Stimulated activated naive CD8-positive, alpha-beta T cell treated with anti-CD3 and anti-CD28 coated beads, Interleukin-15, amount 100 ng/mL, for 72 hours (primary cell): ENCODE measurements at regions not wholly inside any gene's neighbourhood (a gene's known extent, or its start where the extent isn't known, plus 50 kb on each side); places are given as distances from the start of the nearest gene placed in this dataset.
A peak's percentile ranks its signal among the peaks of the same experiment; 100 is the strongest.

Experiments used
- ATAC-seq: fragments of 150-1000 bp; cut with Tn5 transposase; 2 replicates; pipeline ENCODE4 v1.10.0; 2021; ENCODE audit warnings: mild to moderate bottlenecking, moderate library complexity
- DNase-seq, 2 donors: peaks; one replicate each; pipeline ENCODE4 v3.0.0; 2021 to 2022
- H3K27ac Mint-ChIP-seq, 2 donors: one replicate each; pipeline ENCODE4 v1.8.0; 2022; ENCODE audit warnings: mild to moderate bottlenecking in 2 of 2, mixed read lengths in 2 of 2, moderate library complexity in 2 of 2
- H3K27me3 Mint-ChIP-seq: one replicate; pipeline ENCODE4 v1.8.0; 2022; ENCODE audit warnings: mixed read lengths
- H3K4me1 Mint-ChIP-seq: one replicate; pipeline ENCODE4 v1.8.0; 2022; ENCODE audit warnings: mild to moderate bottlenecking, mixed read lengths
- H3K4me3 Mint-ChIP-seq, 2 donors: one replicate each; pipeline ENCODE4 v1.8.0; 2022; ENCODE audit warnings: mild to moderate bottlenecking in 2 of 2, mixed read lengths in 2 of 2, moderate library complexity in 1 of 2
- H3K9me3 Mint-ChIP-seq, 2 donors: one replicate each; pipeline ENCODE4 v1.8.0; 2022; ENCODE audit warnings: mixed read lengths in 2 of 2

DNA sequence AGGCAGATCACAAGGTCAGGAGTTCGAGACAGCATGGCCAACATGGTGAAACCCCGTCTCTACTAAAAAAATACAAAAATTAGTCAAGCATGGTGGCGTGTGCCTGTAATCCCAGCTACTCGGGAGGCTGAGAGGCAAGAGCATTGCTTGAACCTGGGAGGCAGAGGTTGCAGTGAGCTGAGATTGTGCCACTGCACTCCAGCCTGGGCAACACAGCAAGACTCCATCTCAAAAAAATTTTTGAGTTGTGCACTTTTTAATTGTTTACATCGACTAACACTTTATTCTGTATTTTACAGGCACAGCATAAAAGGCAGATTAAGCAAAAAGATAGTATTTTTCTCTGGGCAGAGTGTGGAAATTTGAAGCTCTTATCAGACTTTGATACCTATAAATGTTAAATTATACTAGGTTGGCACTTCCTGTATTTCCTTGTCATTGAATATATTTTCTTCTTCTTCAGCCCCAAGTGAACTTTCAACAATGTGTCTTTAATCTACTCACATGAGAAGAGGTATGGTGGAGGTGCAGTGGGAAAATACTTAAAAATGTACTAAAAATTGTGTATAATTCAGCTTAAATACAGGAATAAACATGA is 180.6 kb upstream of the ELL2 start:
- DNase-seq, result no peak
- no peak for ATAC-seq
- Mint-ChIP-seq H3K27ac (no peak overlapping the region), H3K4me3 (no peak overlapping the region), H3K9me3 (no peaks in the 10 kb centered on the region), H3K4me1 (no peaks in the 10 kb centered on the region), H3K27me3 (peaks cover 23% of the 10 kb centered on the region)

DNA sequence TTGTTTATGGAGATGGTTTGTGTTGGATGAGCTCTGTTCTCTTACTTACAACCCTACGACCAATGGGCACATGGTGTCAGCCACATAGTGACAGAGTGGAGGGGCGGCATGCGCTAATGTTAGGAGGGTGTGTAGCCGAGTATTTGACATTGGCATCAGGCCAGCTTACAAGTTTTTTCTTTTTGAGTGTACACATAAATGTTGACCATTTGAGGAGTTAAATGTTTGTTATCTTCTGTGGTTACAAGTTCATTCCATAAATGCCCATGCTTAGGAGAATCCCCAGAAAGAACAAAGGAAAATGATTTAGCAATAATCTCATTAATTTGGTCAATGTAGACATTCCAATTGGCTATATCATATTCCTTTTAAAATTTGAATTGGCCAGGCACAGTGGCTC is 180.1 kb upstream of the ELL2 start:
- Mint-ChIP-seq H3K9me3 (no peaks in the 10 kb centered on the region), H3K27me3 (peaks cover 23% of the 10 kb centered on the region), H3K4me3 (no peak overlapping the region), H3K27ac (no peak overlapping the region), H3K4me1 (no peaks in the 10 kb centered on the region)
- DNase-seq (no peak), ATAC-seq (no peak)

DNA sequence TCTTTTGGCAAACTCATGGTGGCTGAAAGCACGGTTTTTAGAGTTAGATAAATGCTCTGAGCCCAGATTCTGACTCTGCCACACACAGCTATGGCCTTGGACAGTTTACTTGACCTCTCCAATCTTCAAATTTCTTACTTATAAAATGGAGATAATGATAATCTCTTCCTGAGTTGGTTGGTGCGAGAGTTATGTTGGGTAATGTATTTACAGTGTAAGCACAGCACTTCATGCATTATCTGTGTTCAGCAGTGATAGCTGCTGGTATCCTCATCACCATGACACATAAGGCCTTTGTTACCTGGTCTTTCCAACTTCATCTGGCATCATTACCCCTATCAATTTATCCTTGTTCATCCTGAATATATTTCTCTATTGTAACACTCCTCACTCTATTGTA is 178.8 kb upstream of the ELL2 start:
- no peak for ATAC-seq
- H3K27ac Mint-ChIP-seq, result no peak overlapping the region
- H3K9me3 Mint-ChIP-seq, result no peaks in the 10 kb centered on the region
- no peak for DNase-seq
- H3K4me3 Mint-ChIP-seq, result no peak overlapping the region
- no peaks in the 10 kb centered on the region for H3K4me1 Mint-ChIP-seq
- H3K27me3 Mint-ChIP-seq, result peaks cover 23% of the 10 kb centered on the region

DNA sequence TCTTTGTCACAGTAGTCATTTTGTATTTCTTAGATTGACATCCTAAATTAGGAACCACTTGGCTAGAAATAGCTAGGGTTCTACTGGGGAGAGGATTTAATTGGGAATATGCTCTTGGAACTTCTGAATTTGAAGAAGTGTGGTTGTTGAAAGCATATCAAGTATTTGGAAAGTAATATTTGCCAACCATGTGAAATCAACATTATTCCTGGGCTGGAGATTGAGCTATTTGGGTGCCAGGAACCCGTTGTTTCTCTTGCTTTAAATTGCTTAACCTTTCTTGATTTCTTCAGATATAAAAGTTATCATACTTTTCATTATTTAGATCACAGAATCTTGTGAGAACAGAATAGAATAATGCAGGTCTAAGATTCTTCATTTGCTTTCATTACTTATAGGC is 178.4 kb upstream of the ELL2 start:
- ATAC-seq (no peak), DNase-seq (no peak)
- no peaks in the 10 kb centered on the region for H3K4me1 Mint-ChIP-seq
- H3K4me3 Mint-ChIP-seq, result no peak overlapping the region
- H3K27ac Mint-ChIP-seq, result no peak overlapping the region
- peaks cover 23% of the 10 kb centered on the region for H3K27me3 Mint-ChIP-seq
- H3K9me3 Mint-ChIP-seq, result no peaks in the 10 kb centered on the region

DNA sequence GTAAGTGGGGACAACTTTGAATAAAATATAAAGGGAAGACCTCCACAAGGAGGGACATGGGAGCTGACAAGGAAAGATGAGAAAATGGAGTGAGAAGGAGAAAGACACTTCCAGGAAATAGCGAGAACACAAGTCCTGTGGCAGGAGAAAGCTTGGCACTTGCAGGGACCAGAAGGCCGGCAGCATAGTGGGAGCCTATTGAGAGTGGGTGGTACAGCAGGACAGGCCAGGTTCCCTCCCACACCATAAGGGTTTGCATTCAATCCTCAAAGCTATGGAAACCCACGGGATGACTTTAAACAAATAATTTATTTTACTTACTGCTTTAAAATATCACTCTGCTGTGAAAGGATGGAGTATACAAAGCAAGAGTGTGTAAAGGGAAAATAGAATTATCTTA is 173.2 kb upstream of the ELL2 start:
- no peaks in the 10 kb centered on the region for H3K4me1 Mint-ChIP-seq
- no peak for DNase-seq
- no peak overlapping the region for H3K4me3 Mint-ChIP-seq
- H3K27ac Mint-ChIP-seq, result no peak overlapping the region
- ATAC-seq, result no peak
- no peaks in the 10 kb centered on the region for H3K9me3 Mint-ChIP-seq
- H3K27me3 Mint-ChIP-seq, result peaks cover 19% of the 10 kb centered on the region

DNA sequence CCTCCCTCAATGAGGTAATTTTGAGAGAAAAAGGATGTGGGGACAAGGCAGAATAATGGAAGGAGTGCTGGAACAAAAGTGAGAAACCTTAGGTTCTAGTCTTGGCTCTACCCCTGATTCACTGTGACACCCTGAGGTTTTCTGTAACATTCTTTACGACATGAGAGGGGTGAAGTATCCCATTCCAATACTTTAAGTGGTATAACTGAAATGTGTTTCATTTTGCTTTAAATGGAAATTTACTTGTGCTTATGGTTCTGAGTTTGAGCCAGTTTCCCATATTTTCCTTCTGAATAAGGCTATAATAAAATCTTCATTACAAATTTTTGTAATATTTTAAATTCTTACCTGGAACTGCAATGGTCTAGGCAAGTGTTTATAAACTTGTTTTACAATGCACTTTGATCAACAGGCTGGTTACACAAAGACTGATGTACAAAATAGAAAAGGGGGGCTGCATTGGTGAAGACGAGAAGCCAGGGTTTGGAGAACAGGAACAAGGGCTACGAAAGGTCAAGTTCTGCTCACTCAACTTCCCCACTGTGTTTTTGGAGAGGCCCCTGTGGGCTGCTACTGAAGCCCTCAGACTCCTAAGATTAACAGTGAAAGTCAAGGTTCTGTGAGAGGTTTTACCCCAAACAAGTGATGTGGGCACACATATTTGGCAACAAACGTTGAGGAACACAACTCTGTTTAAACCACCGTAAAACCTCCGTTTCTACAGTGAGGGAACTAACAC is 171.9 kb upstream of the ELL2 start:
- no peak for ATAC-seq
- H3K27me3 Mint-ChIP-seq, result peaks cover 11% of the 10 kb centered on the region
- H3K4me1 Mint-ChIP-seq, result no peaks in the 10 kb centered on the region
- H3K27ac Mint-ChIP-seq, result no peak overlapping the region
- no peak for DNase-seq
- H3K4me3 Mint-ChIP-seq, result no peak overlapping the region
- no peaks in the 10 kb centered on the region for H3K9me3 Mint-ChIP-seq

DNA sequence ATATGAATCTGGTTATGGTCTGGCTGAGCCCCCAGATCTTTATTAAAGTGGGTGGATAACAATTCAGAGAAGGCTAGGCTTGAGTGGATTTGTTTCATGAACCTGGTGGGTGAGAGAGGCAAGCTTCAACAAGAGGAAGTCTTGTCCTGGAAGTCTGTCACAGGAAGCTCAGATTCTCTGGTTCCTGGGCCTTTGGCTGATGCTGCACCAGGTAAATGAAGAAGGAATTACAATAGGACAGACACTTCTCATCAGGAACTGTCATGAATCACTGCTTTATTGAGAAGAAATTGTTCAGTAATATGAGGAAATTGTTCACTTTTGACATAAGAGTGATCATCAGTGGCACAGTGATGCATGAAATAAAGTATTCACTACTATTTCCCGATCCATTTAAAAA is 167.6 kb upstream of the ELL2 start:
- Mint-ChIP-seq H3K9me3 (no peaks in the 10 kb centered on the region), H3K4me1 (no peaks in the 10 kb centered on the region), H3K4me3 (no peak overlapping the region), H3K27me3 (no peaks in the 10 kb centered on the region), H3K27ac (no peak overlapping the region)
- DNase-seq, result no peak
- ATAC-seq, result no peak

DNA sequence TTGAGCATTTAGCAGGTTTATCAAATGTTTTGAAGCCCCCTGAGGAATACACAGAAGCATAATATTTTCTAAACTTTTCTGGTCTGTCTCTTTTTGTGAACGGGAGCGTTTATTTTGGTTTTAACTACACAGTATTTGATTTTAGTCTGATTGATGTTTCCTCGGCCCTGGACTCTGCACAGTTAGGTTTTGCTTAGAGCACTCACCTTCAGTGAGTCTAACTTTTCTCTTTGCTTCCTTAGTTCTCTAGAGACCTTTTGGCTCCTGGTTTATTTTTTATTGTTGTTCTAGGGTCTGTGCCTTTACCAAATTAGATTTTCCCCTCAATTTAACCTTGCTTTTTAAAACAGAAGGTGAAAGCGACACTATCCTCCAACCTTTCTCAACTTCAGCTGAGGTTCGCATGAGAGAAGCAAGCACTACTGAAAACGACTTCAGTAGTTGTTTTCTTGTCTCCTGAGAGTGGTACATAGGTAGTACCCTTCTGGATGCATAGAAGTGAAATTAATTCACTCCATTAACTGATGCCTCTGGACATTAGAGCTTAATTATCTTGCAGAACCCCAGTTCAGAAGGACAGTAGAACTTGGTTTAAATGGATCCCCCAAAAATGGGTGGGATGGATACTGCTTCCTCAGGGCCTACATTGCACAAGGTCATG is 166.7 kb upstream of the ELL2 start:
- H3K4me1 Mint-ChIP-seq, result no peaks in the 10 kb centered on the region
- H3K27ac Mint-ChIP-seq, result no peak overlapping the region
- H3K27me3 Mint-ChIP-seq, result no peaks in the 10 kb centered on the region
- no peaks in the 10 kb centered on the region for H3K9me3 Mint-ChIP-seq
- ATAC-seq, result no peak
- DNase-seq, result no peak
- no peak overlapping the region for H3K4me3 Mint-ChIP-seq

DNA sequence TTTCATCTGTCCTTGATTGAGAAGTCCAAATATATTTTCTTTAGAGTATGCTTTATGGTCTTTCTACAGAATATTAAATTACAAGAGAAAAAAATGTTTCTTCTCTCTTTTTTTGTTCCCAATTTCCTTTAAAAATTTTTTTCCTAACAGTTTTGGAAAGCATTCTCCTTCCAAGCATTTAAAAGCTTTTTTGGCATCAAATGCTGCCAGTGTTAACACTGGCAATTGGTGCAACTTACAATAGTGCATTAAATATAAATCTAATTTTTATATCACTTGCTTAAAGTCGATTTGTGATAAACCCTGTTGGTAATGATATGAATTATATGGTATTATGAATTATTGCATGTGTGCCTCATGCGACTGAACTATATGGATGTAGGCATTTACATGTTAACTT is 165.9 kb upstream of the ELL2 start:
- DNase-seq, result no peak
- Mint-ChIP-seq H3K4me1 (no peaks in the 10 kb centered on the region), H3K27ac (no peak overlapping the region), H3K9me3 (no peaks in the 10 kb centered on the region), H3K4me3 (no peak overlapping the region), H3K27me3 (no peaks in the 10 kb centered on the region)
- no peak for ATAC-seq

DNA sequence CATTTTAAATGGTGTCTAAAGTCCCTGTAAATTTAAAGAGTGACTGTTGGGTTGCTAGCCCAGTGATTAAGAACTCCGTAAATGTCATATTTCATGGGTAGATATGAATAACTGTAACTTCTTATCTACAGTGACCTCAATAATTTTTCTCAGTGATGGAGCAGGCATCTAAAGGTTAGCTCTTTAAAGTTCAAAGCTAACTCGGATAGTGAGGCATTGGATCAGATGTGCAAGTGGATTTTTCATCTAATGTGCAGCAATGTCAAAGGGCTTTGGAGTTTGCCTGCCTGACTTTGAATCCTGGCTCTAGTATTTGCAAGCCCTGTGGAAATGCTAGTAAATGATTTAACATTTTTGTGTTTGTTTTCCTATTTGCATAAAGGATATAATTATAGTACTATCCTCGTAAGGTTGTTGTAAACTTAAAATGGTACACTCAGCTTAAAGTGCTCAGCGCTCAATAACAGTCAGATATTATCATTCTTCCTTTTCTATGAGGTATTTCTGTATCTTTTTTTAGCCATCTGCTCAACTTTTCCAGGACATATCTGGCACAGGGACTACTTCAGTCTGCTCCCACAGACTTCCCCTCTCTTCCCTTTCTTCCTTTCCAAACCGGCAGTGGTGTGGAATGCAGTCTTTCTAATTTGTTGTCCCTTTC is 163.7 kb upstream of the ELL2 start:
- H3K4me1 Mint-ChIP-seq, result no peaks in the 10 kb centered on the region
- H3K27ac Mint-ChIP-seq, result no peak overlapping the region
- no peak overlapping the region for H3K4me3 Mint-ChIP-seq
- no peak for ATAC-seq
- no peaks in the 10 kb centered on the region for H3K27me3 Mint-ChIP-seq
- no peaks in the 10 kb centered on the region for H3K9me3 Mint-ChIP-seq
- DNase-seq, result no peak

DNA sequence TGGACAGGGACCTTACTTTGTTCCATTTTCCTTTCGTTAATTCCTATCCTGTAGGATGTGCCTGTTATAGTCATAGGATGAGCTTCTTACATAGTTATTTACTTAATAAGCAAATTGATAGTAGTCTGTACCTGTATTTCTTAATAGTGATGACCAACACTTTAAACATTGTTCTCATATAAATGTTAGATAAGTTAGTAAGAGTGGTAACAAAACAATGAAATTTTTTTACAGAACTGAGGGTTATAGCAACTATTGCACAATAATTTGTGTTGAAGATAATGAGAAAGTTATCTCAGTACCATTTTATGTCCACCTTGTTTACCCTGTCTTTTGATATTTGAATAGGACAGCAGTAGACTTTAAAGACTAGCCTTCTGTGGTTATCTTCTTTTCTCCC is 162.9 kb upstream of the ELL2 start:
- Mint-ChIP-seq H3K27ac (no peak overlapping the region), H3K4me3 (no peak overlapping the region), H3K27me3 (no peaks in the 10 kb centered on the region), H3K4me1 (no peaks in the 10 kb centered on the region), H3K9me3 (no peaks in the 10 kb centered on the region)
- ATAC-seq (no peak), DNase-seq (no peak)

DNA sequence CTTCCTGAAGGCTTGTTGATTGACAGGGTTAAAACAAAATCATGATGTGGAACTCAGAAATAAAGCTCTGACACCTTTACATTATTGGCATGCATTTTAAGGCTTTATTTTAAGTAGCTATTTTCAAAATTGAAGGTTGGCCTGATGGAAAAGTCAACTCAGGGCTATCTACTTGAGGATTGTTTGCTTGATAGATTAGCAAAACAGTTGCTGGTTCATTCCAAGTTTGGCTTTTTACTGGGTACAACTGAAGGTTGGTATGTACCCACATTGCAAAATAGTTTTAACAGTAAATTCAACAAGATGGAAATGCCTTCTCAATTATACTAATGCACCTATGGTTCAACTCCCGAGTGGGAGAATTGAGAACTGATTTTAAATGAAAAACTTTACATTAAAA is 161.8 kb upstream of the ELL2 start:
- H3K4me1 Mint-ChIP-seq, result no peaks in the 10 kb centered on the region
- H3K27me3 Mint-ChIP-seq, result peaks cover 6% of the 10 kb centered on the region
- DNase-seq (no peak), ATAC-seq (no peak)
- H3K27ac Mint-ChIP-seq, result no peak overlapping the region
- no peak overlapping the region for H3K4me3 Mint-ChIP-seq
- no peaks in the 10 kb centered on the region for H3K9me3 Mint-ChIP-seq

DNA sequence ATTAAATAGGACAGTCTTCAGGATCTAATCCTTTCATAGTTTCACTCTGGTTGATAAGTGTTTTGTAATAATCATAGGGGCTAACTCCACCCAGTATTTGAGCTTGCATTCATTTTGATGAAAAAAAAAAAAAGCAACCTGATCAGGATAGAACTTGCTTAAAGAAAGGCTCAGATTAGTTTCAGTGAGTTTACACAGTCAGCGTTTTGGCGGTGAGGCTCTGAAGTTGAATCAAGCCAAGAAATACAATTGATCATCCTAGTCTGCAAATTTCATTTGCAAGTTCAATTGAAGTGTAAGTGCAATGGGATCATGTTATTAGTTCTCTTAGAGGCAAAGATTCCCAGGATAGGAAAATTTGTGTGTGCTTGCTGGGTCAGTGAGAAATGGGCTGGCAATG is 159.7 kb upstream of the ELL2 start:
- H3K9me3 Mint-ChIP-seq, result no peaks in the 10 kb centered on the region
- ATAC-seq (no peak), DNase-seq (no peak)
- H3K4me1 Mint-ChIP-seq, result no peaks in the 10 kb centered on the region
- H3K27me3 Mint-ChIP-seq, result peaks cover 6% of the 10 kb centered on the region
- H3K27ac Mint-ChIP-seq, result no peak overlapping the region
- H3K4me3 Mint-ChIP-seq, result no peak overlapping the region

DNA sequence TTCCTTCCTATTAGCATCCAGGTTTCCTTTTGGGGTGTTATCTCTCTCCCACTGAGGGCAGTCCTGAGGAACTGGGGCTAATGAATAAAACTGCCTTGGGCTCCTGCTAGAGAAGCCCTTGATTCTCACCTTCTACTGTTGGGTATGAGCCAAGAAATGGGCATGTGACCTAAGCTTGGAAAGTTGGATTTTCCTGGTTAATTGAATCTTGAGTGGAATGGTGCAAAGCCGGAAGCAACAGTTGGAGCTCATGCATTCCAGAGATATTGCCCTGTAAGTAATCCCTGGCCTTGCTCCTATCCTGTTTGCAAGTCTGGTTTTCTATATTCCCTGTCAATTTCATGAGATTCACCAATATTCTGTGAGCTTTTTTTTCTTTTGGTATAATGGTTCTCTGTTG is 158.5 kb upstream of the ELL2 start:
- ATAC-seq (no peak), DNase-seq (no peak)
- Mint-ChIP-seq H3K27ac (no peak overlapping the region), H3K9me3 (no peaks in the 10 kb centered on the region), H3K4me1 (peaks cover 3% of the 10 kb centered on the region), H3K27me3 (peaks cover 6% of the 10 kb centered on the region), H3K4me3 (no peak overlapping the region)

DNA sequence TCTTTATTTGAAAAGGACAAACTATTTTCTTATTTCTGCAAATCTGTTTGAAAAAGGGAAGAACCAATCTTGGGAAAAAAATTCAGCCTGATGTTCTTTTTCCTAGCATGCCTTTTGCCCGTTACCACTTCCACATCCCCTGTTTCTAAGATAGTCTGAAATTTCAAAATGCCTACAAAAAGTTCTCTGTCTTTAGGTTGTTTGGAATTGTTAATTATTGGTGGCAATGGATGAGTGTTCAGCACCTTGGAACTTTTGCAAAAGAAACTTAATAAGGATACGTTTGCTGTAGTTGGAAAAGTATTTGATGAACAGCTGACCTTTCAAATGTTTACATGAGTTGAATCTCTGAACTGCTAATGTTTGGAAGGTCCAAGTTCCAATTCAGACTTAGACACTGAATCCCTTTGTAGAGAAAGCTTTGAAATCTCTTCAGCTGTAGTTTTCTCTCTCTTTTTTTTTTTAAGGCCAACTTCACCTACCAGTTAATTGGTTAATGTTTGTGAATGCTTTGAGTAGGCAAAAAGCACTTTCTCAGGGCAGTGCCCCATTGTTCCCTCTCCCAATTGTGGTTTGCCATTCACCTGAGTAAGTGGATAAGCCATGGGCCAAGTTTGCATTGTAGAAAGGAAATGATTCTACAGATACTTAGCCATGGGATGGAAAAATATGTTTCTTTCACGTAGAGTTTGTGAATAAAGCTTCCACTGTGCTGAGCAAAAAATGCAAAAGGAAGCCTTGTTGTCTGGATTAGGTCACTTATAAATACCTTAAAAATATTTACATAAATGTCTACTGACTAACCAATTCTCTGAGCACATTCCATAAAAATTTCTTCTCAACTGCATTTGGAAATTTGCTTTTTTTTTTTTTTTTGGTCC is 156.4 kb upstream of the ELL2 start:
- peaks cover 6% of the 10 kb centered on the region for H3K27me3 Mint-ChIP-seq
- DNase-seq, result no peak
- ATAC-seq, result no peak
- H3K4me1 Mint-ChIP-seq, result peaks cover 14% of the 10 kb centered on the region
- no peak overlapping the region for H3K4me3 Mint-ChIP-seq
- no peaks in the 10 kb centered on the region for H3K9me3 Mint-ChIP-seq
- H3K27ac Mint-ChIP-seq, result peak overlapping the region in 1 of 2 donors; percentile 57
